ENCODE measurements at regions not wholly inside any gene's neighbourhood (a gene's known extent, or its start where the extent isn't known, plus 50 kb on each side); places are given as distances from the start of the nearest gene placed in this dataset.
"Not testable (repeated sequence)": the region's sequence is repeated elsewhere in the genome, so short reads cannot be mapped to it uniquely, and the experiment has no call there.

DNA sequence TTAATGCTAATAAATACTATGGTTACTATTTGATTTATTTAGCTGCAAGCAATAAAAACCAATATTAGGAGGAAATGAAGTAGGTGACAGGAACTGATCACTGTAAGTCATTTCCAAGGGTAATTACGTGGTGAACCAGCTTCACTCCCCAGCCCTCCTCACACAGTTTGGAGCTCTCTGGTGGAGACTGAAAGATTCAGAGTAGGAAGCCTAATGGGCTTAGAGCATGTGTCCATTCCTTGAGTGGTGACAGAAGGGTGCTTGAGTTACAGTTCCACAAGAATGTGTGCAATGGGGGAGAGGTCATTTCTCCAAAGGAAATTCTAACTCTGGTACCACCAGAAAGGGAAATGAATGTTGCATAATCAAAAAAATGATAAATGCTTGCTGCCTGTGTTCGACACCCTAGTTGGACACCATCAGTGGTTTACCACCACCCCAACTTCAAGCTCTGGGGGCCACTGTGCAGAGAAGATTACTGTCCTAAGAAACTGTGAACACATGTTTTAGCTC, 285.1 kb upstream of the MMADHC start:
- H3K4me3 ChIP-seq (ENCODE audit: insufficient read depth, low read depth, low read length): no peak overlapping the region
- no peaks in the 10 kb centered on the region for H3K36me3 ChIP-seq (replicated peaks; ENCODE audit: control insufficient read depth, insufficient read depth, low read length)
- DNase-seq: no peak
- no peaks in the 10 kb centered on the region for H3K27me3 ChIP-seq (ENCODE audit: control insufficient read depth, insufficient read depth, low read length)

DNA sequence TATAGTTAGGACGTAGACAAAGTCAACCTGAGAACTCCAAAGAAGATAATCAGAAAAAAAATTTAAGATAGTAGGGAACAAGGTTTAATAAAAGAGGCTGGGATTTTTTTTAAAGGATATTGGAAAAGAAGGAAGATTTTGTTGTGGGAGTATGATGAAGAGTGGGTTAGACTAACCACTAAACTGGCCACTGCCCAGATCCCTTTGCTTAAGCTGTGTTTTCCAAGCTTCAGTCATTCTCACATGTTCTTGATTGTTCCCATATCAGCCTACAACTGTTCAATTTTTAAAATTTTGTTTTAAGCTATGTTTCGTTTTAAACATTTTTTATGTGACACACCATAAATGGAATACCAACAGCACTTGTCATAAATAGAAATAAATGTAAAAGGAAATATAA, 284.5 kb upstream of the MMADHC start:
- DNase-seq: no peak

DNA sequence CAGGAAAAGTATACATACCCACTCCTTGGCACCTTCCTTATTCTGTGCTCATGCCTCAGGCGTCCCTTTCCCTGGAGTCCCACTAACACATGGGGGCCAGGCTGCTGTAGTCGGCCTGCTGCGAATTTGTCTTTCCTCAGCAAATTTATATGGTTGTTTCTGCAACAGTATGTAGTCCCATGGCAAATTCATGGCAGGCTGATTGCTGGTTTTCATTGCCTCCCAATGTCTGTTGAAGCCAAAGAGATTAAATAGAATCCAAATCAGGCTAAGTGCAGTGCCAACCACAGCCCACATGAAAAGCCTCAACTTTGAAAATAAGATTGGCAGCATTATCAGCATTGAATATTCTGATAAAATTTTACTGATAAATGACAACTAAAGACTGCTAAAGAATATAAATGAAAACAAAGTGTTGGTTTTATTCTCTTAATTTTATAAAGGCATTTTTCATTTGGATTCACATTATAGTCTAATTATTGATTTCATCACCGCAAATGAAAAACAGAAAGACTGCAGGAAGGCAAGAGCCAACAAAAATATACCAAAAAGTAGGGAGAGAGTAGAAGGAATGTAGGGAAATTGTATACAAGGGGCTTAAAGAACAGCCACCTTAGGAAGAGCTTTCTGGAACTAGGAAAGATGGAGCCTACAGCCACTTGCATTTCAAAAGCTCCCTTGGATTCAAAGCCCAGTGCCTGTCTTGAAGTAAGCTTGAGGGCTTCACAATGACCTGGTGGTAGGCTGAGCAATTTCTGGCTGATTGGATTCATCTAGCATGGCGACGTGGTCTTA, 283.7 kb upstream of the MMADHC start:
- H3K36me3 ChIP-seq (replicated peaks; ENCODE audit: control insufficient read depth, insufficient read depth, low read length): no peaks in the 10 kb centered on the region
- H3K27me3 ChIP-seq (ENCODE audit: control insufficient read depth, insufficient read depth, low read length): no peaks in the 10 kb centered on the region
- no peak overlapping the region for H3K4me3 ChIP-seq (ENCODE audit: insufficient read depth, low read depth, low read length)
- no peak for DNase-seq

More for the DNA sequence above, 284.5 kb upstream of the MMADHC start:
- Histone ChIP-seq H3K27me3 (ENCODE audit: control insufficient read depth, insufficient read depth, low read length) (no peaks in the 10 kb centered on the region), H3K4me3 (ENCODE audit: insufficient read depth, low read depth, low read length) (no peak overlapping the region), H3K36me3 (replicated peaks; ENCODE audit: control insufficient read depth, insufficient read depth, low read length) (no peaks in the 10 kb centered on the region)

DNA sequence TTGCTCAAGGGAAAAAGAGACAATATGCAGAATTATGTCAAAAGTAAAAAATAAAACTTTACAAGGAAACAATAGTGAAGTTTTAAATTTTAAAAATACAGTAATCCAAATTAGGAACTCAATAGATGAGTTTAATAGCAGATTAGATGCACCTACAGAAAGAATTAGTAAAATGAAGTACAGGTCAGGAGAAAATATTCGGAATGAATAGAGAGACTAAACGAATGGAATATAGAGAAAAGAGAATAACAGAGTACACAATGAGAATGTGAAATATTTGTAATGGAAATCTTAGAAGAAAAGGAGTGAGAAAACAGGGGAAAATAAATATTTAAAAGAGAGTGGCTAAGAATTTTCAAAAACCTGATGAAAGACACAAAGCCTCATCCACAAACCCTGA, 275.7 kb upstream of the MMADHC start:
- DNase-seq: no peak
- Histone ChIP-seq H3K36me3 (replicated peaks; ENCODE audit: control insufficient read depth, insufficient read depth, low read length) (no peaks in the 10 kb centered on the region), H3K4me3 (ENCODE audit: insufficient read depth, low read depth, low read length) (no peak overlapping the region), H3K27me3 (ENCODE audit: control insufficient read depth, insufficient read depth, low read length) (no peaks in the 10 kb centered on the region)

DNA sequence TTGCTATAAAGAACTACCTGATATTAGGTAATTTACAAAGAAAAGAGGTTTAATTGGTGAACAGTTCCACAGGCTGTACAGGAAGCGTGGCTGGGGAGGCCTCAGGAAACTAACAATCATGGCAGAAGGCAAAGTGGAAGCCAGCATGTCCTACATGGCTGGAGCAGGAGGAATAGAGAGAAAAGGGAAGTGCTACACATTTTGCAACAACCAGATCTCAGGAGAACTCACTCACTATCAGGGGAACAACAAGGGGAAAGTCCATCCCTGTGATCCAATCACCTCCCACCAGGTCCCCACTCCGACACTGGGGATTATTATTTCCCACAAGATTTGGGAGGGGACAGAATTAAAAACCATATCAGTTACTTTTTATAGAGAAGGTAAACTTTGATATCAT, 273.5 kb upstream of the MMADHC start:
- Histone ChIP-seq H3K4me3 (ENCODE audit: insufficient read depth, low read depth, low read length) (no peak overlapping the region), H3K27me3 (ENCODE audit: control insufficient read depth, insufficient read depth, low read length) (no peaks in the 10 kb centered on the region), H3K36me3 (replicated peaks; ENCODE audit: control insufficient read depth, insufficient read depth, low read length) (no peaks in the 10 kb centered on the region)
- DNase-seq: no peak

DNA sequence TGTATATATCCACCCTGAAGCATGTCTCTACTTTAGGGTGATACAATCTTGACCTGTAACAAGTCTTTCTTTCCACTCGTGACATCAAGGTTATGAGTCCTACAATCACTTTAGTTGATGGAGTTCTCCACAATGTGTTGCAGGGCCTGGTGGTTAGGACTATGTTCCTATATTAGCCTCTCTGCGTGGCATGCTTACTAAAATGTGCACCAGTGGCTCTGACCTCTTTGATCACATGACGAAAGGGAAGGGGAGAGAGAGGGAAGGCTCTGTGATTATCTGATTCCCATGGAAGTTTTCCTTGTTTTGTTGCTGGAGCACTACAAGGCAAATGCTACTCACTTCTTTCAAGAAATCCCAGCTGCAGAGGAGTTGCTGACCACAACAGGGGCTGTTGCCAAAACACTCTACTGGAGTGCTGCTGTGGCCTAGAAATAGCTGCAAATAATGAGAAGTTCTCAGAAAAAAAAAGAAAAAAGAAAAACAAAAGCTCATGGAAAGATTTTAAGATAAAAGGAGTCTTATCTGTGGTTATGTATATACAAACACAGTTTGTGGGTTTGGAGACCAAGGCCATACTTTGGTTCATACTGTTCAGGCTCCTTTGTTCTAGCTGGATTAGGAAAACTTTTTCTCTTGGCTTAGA, 272.8 kb upstream of the MMADHC start:
- no peak for DNase-seq
- no peaks in the 10 kb centered on the region for H3K36me3 ChIP-seq (replicated peaks; ENCODE audit: control insufficient read depth, insufficient read depth, low read length)
- no peak overlapping the region for H3K4me3 ChIP-seq (ENCODE audit: insufficient read depth, low read depth, low read length)
- no peaks in the 10 kb centered on the region for H3K27me3 ChIP-seq (ENCODE audit: control insufficient read depth, insufficient read depth, low read length)

DNA sequence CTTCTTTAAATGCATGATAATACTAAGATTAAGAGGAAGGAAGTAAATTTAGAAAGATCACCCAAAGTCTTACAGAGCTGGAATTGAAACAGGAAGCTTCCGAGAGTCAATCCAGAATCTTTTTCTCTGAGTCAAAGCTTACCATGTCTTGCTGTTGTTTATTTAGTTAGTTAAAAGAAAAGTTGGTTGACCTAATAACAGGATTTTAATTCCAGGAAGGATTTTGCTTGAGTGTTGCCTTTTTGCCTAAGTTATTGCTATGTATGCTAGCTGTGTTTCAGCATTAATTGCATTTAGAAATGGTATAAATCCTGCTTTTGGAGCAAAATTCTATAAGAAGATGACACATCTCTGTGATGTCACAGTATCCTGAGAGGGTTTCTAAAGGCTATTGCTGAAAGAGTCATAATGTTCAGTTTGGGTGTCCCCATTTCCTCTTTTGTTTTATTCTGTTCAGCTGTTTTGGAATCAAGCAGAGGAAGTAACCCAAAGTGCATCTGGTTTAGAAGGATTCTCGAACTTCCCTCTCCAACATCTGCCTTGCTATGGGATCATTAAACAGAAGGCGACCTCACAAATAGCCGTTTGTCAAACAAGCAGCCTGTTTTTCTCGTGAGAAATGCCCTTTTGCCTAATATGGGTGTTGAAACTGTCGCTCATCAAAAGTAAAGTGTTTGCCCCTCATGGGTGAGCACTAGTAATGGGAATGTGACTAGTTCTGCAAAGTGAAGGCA, 271.5 kb upstream of the MMADHC start:
- no peaks in the 10 kb centered on the region for H3K36me3 ChIP-seq (replicated peaks; ENCODE audit: control insufficient read depth, insufficient read depth, low read length)
- DNase-seq: no peak
- no peaks in the 10 kb centered on the region for H3K27me3 ChIP-seq (ENCODE audit: control insufficient read depth, insufficient read depth, low read length)
- no peak overlapping the region for H3K4me3 ChIP-seq (ENCODE audit: insufficient read depth, low read depth, low read length)

DNA sequence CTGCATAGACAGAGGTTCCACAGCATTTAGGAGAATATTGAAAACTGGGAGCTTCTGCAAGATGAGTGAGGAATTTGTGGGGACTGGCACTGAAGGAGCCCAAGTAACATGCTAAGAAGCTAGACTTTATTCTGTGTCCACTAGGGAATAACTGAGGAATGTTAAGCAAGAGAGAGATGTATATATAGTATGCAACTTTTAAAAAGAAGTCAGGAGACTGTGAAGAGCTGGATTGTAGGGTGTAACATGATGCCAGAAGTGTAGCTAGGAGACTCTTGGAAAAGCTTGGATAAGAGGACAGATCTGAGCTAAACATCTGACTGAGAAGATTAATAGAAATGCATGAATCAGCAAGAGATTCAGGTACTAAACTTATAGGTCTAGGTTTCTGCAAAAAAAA, 270.6 kb upstream of the MMADHC start:
- H3K27me3 ChIP-seq (ENCODE audit: control insufficient read depth, insufficient read depth, low read length): no peaks in the 10 kb centered on the region
- no peak overlapping the region for H3K4me3 ChIP-seq (ENCODE audit: insufficient read depth, low read depth, low read length)
- H3K36me3 ChIP-seq (replicated peaks; ENCODE audit: control insufficient read depth, insufficient read depth, low read length): no peaks in the 10 kb centered on the region
- no peak for DNase-seq

DNA sequence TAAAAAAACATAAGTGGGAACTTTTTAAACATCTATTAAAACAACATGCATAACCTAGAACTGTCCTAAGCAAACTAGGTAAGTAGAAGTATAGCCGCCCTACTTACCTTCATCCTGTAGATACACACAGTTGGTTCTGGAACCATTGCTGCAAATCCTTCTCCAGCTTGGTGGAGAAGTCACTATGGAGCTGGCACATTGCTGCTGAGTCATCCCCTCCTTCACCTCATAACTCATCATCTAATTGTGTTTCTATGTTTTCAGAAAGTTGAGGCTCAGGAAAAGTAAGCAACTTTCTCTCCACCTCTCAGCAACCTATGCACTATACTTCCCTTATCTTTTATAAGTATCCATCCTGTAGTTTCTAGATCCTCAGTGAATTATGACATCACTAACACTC, 269.8 kb upstream of the MMADHC start:
- no peak overlapping the region for H3K4me3 ChIP-seq (ENCODE audit: insufficient read depth, low read depth, low read length)
- no peaks in the 10 kb centered on the region for H3K36me3 ChIP-seq (replicated peaks; ENCODE audit: control insufficient read depth, insufficient read depth, low read length)
- DNase-seq: no peak
- H3K27me3 ChIP-seq (ENCODE audit: control insufficient read depth, insufficient read depth, low read length): no peaks in the 10 kb centered on the region

DNA sequence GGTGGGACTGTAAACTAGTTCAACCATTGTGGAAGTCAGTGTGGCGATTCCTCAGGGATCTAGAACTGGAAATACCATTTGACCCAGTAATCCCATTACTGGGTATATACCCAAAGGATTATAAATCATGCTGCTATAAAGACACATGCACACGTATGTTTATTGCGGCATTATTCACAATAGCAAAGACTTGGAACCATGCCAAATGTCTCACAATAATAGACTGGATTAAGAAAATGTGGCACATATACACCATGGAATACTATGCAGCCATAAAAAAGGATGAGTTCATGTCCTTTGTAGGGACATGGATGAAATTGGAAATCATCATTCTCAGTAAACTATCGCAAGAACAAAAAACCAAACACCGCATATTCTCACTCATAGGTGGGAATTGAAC, 268.3 kb upstream of the MMADHC start:
- H3K27me3 ChIP-seq (ENCODE audit: control insufficient read depth, insufficient read depth, low read length); H3K4me3 ChIP-seq (ENCODE audit: insufficient read depth, low read depth, low read length); DNase-seq; H3K36me3 ChIP-seq (replicated peaks; ENCODE audit: control insufficient read depth, insufficient read depth, low read length): not testable (repeated sequence)

DNA sequence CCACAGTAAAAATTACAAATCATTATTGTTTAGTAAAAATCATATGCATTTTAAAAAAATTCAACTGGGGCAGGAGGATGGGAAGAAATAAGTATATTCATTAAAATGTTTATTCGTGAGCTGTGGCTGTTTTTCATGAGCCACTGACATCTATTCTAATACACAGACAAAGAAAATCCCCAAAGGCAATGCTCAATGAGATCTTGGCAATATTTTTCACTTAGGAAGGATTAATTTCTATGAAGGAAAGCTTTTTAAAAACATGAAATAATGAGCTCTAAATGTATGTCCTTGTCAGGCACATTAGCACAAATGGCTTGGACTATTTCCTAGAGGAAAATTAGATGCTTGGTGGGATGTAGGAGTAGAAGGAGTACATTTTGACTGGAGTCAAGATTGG, 262.0 kb upstream of the MMADHC start:
- Histone ChIP-seq H3K4me3 (ENCODE audit: insufficient read depth, low read depth, low read length) (no peak overlapping the region), H3K27me3 (ENCODE audit: control insufficient read depth, insufficient read depth, low read length) (no peaks in the 10 kb centered on the region)
- DNase-seq: no peak

DNA sequence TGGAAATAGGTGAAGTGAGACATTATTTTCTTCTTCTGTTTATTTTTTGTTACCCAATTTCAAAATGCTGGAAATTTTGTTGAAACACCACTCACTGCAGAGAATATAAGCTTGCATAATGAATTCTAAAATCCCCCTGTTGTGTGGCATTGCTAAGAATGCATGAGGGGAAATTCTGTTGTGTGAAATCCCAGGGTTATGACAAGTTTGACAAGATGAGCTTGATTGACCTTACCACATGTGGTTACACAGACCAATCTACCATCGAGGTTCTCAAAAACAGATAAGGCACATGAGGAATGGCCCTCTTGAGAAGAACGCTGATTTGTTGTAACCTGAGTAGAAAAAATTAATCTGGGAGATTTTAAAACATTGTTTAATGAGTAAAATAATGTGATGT, 261.6 kb upstream of the MMADHC start:
- no peak for DNase-seq
- H3K27me3 ChIP-seq (ENCODE audit: control insufficient read depth, insufficient read depth, low read length): no peaks in the 10 kb centered on the region
- H3K4me3 ChIP-seq (ENCODE audit: insufficient read depth, low read depth, low read length): no peak overlapping the region
- no peaks in the 10 kb centered on the region for H3K36me3 ChIP-seq (replicated peaks; ENCODE audit: control insufficient read depth, insufficient read depth, low read length)

More for the DNA sequence above, 262.0 kb upstream of the MMADHC start:
- no peaks in the 10 kb centered on the region for H3K36me3 ChIP-seq (replicated peaks; ENCODE audit: control insufficient read depth, insufficient read depth, low read length)

DNA sequence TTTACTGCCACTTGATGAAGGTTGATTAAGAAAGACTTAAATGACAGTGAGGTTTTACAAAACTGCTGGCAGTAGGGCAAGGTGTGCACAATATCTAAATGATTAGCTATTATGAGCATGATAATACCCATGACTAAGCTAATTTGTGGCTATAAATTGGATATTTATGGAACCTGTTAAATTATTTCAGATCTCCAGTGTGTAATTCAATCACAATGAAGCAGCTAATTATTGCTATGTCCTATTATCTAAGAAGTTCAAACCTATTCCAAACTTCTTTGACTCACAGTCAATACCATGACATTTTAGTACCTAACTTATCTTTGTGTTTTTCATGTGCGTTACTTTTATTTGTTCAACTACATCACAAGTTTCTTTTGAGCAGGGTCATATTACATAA, 253.8 kb upstream of the MMADHC start:
- H3K27me3 ChIP-seq (ENCODE audit: control insufficient read depth, insufficient read depth, low read length): no peaks in the 10 kb centered on the region
- no peak overlapping the region for H3K4me3 ChIP-seq (ENCODE audit: insufficient read depth, low read depth, low read length)
- DNase-seq: no peak
- H3K36me3 ChIP-seq (replicated peaks; ENCODE audit: control insufficient read depth, insufficient read depth, low read length): no peaks in the 10 kb centered on the region

DNA sequence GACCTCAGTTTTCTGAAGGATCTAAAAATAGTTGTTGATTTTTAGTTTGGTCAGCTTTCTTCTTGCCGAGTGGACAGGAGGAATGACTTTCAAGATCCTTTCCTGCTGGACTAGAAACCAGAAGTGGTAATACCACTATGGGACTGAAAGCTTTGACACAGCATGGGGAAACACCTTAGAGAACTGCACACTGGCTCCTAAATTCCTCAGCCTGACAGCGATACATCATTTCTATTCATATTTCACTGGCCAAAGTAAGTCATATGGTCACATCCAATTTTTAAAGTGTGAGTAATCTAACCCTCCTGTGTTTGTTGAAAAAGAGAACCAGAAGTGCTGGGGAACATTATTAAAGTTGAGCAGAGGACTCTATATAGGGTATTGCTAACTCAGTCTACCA, 244.7 kb upstream of the MMADHC start:
- DNase-seq: no peak
- H3K36me3 ChIP-seq (replicated peaks; ENCODE audit: control insufficient read depth, insufficient read depth, low read length): no peaks in the 10 kb centered on the region
- no peaks in the 10 kb centered on the region for H3K27me3 ChIP-seq (ENCODE audit: control insufficient read depth, insufficient read depth, low read length)
- H3K4me3 ChIP-seq (ENCODE audit: insufficient read depth, low read depth, low read length): no peak overlapping the region
